ENCODE measurements at regions not wholly inside any gene's neighbourhood (a gene's known extent, or its start where the extent isn't known, plus 50 kb on each side); places are given as distances from the start of the nearest gene placed in this dataset.

- TF ChIP-seq CTCF (conservative IDR thresholded peaks at IDR 0.05) (no peak), ZFX (IDR thresholded peaks at IDR 0.05) (no peak)
Observed at GRCh38 chr4:1500231-1500965, 94.2 kb upstream of the NKX1-1 start.

Data from C4-2B (cell line).